A673 (cell line): ENCODE measurements at regions not wholly inside any gene's neighbourhood (a gene's known extent, or its start where the extent isn't known, plus 50 kb on each side); places are given as distances from the start of the nearest gene placed in this dataset.

ENCODE experiments used
- BruUV-seq: library from RNA; stranded (reverse); fragments of 400-500 nt; replicated peaks from 2 replicates; lab custom pipeline; 2021; lab: Mats Ljungman, UMichigan
- CTCF ChIA-PET: fragments of 300-600 bp; sonication (Branson Sonifier 250); formaldehyde crosslinking; loops from one replicate; lab custom pipeline; 2022; ENCODE audit warnings: antibody characterized with exemption; lab: Charles Lee
- POLR2A ChIA-PET: fragments of 300-600 bp; sonication (Branson Sonifier 250); formaldehyde crosslinking; loops from one replicate; lab custom pipeline; 2022; ENCODE audit warnings: antibody characterized with exemption; ENCODE audit not compliant: low non-redundant PET; lab: Charles Lee
- DNase-seq: peaks from one replicate; pipeline ENCODE4 v3.0.0-alpha.2; 2015; ENCODE audit warnings: low spot score
- H3K27ac ChIP-seq: fragments of 200-600 bp; sonication (generic); 2 replicates; pipeline ENCODE4 v1.5.1; 2016; ENCODE audit warnings: mixed run types, low read depth, mild to moderate bottlenecking, mixed read lengths, antibody characterized with exemption, low read length; ENCODE audit not compliant: poor library complexity, severe bottlenecking
- H3K27me3 ChIP-seq: fragments of 200-600 bp; sonication (generic); replicated peaks from 2 replicates; pipeline ENCODE4 v1.6.1; 2017; ENCODE audit warnings: mixed run types, low read depth, mild to moderate bottlenecking, mixed read lengths, antibody characterized with exemption, low read length; ENCODE audit not compliant: insufficient read depth, poor library complexity
- H3K36me3 ChIP-seq: fragments of 200-600 bp; sonication (generic); 2 replicates; pipeline ENCODE4 v1.6.1; 2016; ENCODE audit warnings: mixed run types, mild to moderate bottlenecking, mixed read lengths, antibody characterized with exemption, low read length; ENCODE audit not compliant: insufficient read depth, poor library complexity, severe bottlenecking
- H3K4me1 ChIP-seq: fragments of 200-600 bp; sonication (generic); 2 replicates; pipeline ENCODE4 v1.6.1; 2017; ENCODE audit warnings: mixed run types, mild to moderate bottlenecking, mixed read lengths, antibody characterized with exemption, low read length; ENCODE audit not compliant: insufficient read depth, poor library complexity, severe bottlenecking
- H3K4me3 ChIP-seq: fragments of 200-600 bp; sonication (generic); 2 replicates; pipeline ENCODE4 v1.5.1; 2016; ENCODE audit warnings: low read depth, mixed run types, mild to moderate bottlenecking, mixed read lengths, low read length; ENCODE audit not compliant: poor library complexity, severe bottlenecking
- H3K9me3 ChIP-seq: fragments of 200-600 bp; sonication (generic); 2 replicates; pipeline ENCODE4 v1.6.1; 2016; ENCODE audit warnings: mixed run types, low read depth, mild to moderate bottlenecking, mixed read lengths, antibody characterized with exemption, low read length; ENCODE audit not compliant: poor library complexity, severe bottlenecking
- EZH2 ChIP-seq: fragments of 200-600 bp; sonication (generic); IDR thresholded peaks from 2 replicates; pipeline ENCODE4 v1.6.1; 2017; ENCODE audit warnings: borderline replicate concordance, low read depth, mild to moderate bottlenecking, mixed read lengths, antibody characterized with exemption, low read length; ENCODE audit not compliant: poor library complexity, severe bottlenecking
- intact Hi-C: fragments of 100-400 bp; cut with micrococcal nuclease; formaldehyde crosslinking; loops from one replicate; pipeline ENCODE4 v1.10.0; 2022; ENCODE audit not compliant: unreplicated experiment
- TF ChIP-seq, protein P1 (sequence below): fragments of 300-800, 200-600 bp; sonication (generic); conservative IDR thresholded peaks from 2 replicates; pipeline ENCODE4 v1.5.1; 2017; ENCODE audit warnings: low read depth, mild to moderate bottlenecking, antibody characterized with exemption, low read length, moderate library complexity, mixed read lengths

DNA sequence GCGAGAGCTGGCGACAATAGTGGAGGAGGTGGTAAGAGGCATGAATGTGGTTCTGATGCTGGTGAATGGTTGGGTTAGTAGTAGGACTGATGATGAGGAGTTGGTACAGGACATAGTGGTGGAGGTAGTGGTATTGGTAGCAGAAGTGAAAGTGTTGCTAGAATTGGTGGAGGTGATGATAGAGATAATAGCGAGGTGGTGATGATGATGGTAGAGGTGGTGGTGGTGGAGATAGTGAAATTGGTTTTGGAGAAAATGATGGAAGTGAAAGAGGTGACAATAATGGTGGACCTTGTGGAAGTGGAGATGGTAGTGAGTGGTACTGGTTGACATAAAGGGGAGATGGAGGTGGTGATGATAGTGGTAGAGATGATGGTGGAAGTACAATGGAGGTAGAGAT, 360.2 kb upstream of the JAG1 start:
- peaks cover 11% of the 10 kb centered on the region for H3K27me3 ChIP-seq
- intact Hi-C loops, result no loop called here
- no peaks in the 10 kb centered on the region for H3K36me3 ChIP-seq
- ChIA-PET CTCF (no interaction called here), POLR2A (no interaction called here)
- no peaks in the 10 kb centered on the region for H3K4me1 ChIP-seq
- H3K9me3 ChIP-seq, result no peaks in the 10 kb centered on the region
- no peak overlapping the region for H3K4me3 ChIP-seq
- no TSS peak for BruUV-seq
- H3K27ac ChIP-seq, result no peak overlapping the region
- TF ChIP-seq, protein P1, sequence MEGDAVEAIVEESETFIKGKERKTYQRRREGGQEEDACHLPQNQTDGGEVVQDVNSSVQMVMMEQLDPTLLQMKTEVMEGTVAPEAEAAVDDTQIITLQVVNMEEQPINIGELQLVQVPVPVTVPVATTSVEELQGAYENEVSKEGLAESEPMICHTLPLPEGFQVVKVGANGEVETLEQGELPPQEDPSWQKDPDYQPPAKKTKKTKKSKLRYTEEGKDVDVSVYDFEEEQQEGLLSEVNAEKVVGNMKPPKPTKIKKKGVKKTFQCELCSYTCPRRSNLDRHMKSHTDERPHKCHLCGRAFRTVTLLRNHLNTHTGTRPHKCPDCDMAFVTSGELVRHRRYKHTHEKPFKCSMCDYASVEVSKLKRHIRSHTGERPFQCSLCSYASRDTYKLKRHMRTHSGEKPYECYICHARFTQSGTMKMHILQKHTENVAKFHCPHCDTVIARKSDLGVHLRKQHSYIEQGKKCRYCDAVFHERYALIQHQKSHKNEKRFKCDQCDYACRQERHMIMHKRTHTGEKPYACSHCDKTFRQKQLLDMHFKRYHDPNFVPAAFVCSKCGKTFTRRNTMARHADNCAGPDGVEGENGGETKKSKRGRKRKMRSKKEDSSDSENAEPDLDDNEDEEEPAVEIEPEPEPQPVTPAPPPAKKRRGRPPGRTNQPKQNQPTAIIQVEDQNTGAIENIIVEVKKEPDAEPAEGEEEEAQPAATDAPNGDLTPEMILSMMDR, result no peak
- no peak for TF ChIP-seq EZH2
- no peak for DNase-seq

DNA sequence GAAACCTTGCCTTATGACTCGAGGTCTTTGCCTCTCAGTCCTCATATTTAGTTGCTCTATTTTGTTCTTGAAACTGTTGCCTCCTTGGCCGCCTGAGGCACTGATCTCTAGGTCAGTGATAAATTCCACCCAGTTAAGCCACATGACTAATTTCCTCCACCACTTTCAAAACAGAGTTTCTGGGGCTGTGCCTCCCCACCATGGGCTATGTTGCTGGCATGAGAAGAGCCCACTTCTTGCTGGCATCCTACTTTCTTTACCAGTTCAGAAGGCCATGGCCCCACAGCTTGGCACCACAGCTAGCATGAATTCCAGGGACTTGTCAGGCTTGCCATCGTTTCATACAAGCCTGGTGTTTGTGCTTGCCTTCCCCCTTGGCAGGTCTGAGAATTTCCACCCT, 361.4 kb upstream of the JAG1 start:
- TF ChIP-seq EZH2, result no peak
- TF ChIP-seq, protein P1, result no peak
- peaks cover 11% of the 10 kb centered on the region for H3K27me3 ChIP-seq
- no peaks in the 10 kb centered on the region for H3K9me3 ChIP-seq
- ChIA-PET POLR2A (no interaction called here), CTCF (no interaction called here)
- no peak for DNase-seq
- no peaks in the 10 kb centered on the region for H3K4me1 ChIP-seq
- no peak overlapping the region for H3K4me3 ChIP-seq
- no TSS peak for BruUV-seq
- intact Hi-C loops, result no loop called here
- no peaks in the 10 kb centered on the region for H3K36me3 ChIP-seq
- H3K27ac ChIP-seq, result no peak overlapping the region

DNA sequence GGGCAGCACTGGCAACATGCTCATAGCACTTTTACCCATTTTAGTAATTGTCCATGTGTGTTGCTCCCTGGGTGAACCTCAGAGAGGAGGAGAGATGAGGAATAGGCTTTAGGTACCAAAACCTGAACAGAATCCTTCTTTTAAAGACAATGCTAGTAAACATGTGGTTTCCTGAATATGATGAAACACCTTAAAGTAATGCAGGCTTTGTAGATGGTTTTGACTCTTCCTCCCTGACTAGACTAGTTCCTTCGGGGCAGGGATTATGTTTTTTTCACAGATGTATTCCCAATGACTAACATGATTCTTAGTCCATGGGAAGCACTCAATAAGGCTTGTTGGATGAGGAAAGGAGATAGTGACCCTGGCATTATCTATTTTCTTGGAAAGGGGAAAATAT, 367.6 kb upstream of the JAG1 start:
- H3K36me3 ChIP-seq, result no peaks in the 10 kb centered on the region
- no peaks in the 10 kb centered on the region for H3K9me3 ChIP-seq
- H3K27ac ChIP-seq, result no peak overlapping the region
- H3K27me3 ChIP-seq, result peaks cover 6% of the 10 kb centered on the region
- H3K4me1 ChIP-seq, result no peaks in the 10 kb centered on the region
- POLR2A ChIA-PET, result no interaction called here
- H3K4me3 ChIP-seq, result no peak overlapping the region
- DNase-seq, result no peak
- TF ChIP-seq, protein P1, result no peak
- TF ChIP-seq EZH2, result no peak
- BruUV-seq, result no TSS peak
- intact Hi-C loops, result no loop called here
- CTCF ChIA-PET, result no interaction called here
